SU-DHL-6 (cell line): ENCODE measurements at regions not wholly inside any gene's neighbourhood (a gene's known extent, or its start where the extent isn't known, plus 50 kb on each side); places are given as distances from the start of the nearest gene placed in this dataset.

ENCODE experiments used
- CTCF ChIP-seq: fragments of 200-600 bp; sonication (generic); IDR thresholded peaks from one replicate; pipeline ENCODE4 v1.5.1; 2017; ENCODE audit warnings: antibody characterized with exemption, mild to moderate bottlenecking, low read length, moderate library complexity; ENCODE audit not compliant: insufficient read depth, poor library complexity, severe bottlenecking
- EZH2phosphoT487 ChIP-seq: fragments of 200-600 bp; sonication (generic), shearing (Covaris generic); conservative IDR thresholded peaks from 2 replicates; pipeline ENCODE4 v1.6.1; 2018; ENCODE audit warnings: mild to moderate bottlenecking, antibody characterized with exemption, low read length, moderate library complexity, mixed read lengths

GRCh38 chr14:85093631-85094330, 436.2 kb upstream of the FLRT2 start:
- no peak for TF ChIP-seq CTCF
- no peak for TF ChIP-seq EZH2phosphoT487
